Natural killer cell (primary cell): ENCODE measurements at regions not wholly inside any gene's neighbourhood (a gene's known extent, or its start where the extent isn't known, plus 50 kb on each side); places are given as distances from the start of the nearest gene placed in this dataset.

Source experiments
- ATAC-seq, 3 donors: fragments of 150-1000 bp in 2 of 3; fragments of 200-7000 bp in 1 of 3; cut with Tn5 transposase; 1 replicate in 1 of 3; 2 replicates in 2 of 3; pipeline ENCODE4 v1.10.0; 2021; ENCODE audit warnings: mild to moderate bottlenecking in 2 of 3, moderate library complexity in 2 of 3
- DNase-seq, 2 donors: peaks; one replicate each; pipeline versions ENCODE4 v3.0.0 to v3.0.0-alpha.2; 2013 to 2021; ENCODE audit warnings: mixed read lengths in 1 of 2
- H3K27ac ChIP-seq: one replicate; pipeline ENCODE4 v1.5.1; 2013; ENCODE audit warnings: mild to moderate bottlenecking, low read length
- H3K27me3 ChIP-seq: one replicate; pipeline ENCODE4 v1.6.1; 2013; ENCODE audit warnings: low read length; ENCODE audit not compliant: control insufficient read depth, insufficient read depth
- H3K36me3 ChIP-seq: one replicate; pipeline ENCODE4 v1.6.1; 2013; ENCODE audit warnings: low read length; ENCODE audit not compliant: control insufficient read depth, insufficient read depth
- H3K4me1 ChIP-seq: one replicate; pipeline ENCODE4 v1.6.1; 2013; ENCODE audit warnings: low read length; ENCODE audit not compliant: control insufficient read depth, insufficient read depth
- H3K4me3 ChIP-seq: one replicate; pipeline ENCODE4 v1.5.1; 2013; ENCODE audit warnings: low read length
- H3K9me3 ChIP-seq: one replicate; pipeline ENCODE4 v1.6.1; 2013; ENCODE audit warnings: low read length; ENCODE audit not compliant: control insufficient read depth, insufficient read depth
- H3K27ac Mint-ChIP-seq, 2 donors: one replicate each; pipeline ENCODE4 v1.8.0; 2022; ENCODE audit warnings: mild to moderate bottlenecking in 2 of 2, mixed read lengths in 2 of 2, moderate library complexity in 1 of 2
- H3K27me3 Mint-ChIP-seq, 2 donors: one replicate each; pipeline ENCODE4 v1.8.0; 2022; ENCODE audit warnings: low read depth in 2 of 2, mixed read lengths in 2 of 2
- H3K36me3 Mint-ChIP-seq: one replicate; pipeline ENCODE4 v1.8.0; 2022; ENCODE audit warnings: mixed read lengths
- H3K4me1 Mint-ChIP-seq, 2 donors: one replicate each; pipeline ENCODE4 v1.8.0; 2022; ENCODE audit warnings: mixed read lengths in 2 of 2
- H3K4me3 Mint-ChIP-seq: one replicate; pipeline ENCODE4 v1.8.0; 2022; ENCODE audit warnings: mild to moderate bottlenecking, moderate library complexity, mixed read lengths
- H3K9me3 Mint-ChIP-seq, 2 donors: one replicate each; pipeline ENCODE4 v1.8.0; 2022; ENCODE audit warnings: mixed read lengths in 2 of 2
- WGBS: methylation state at CpG from one replicate; pipeline ENCODE4 v1.1.7; 2013; ENCODE audit warnings: missing lambda C conversion rate; ENCODE audit not compliant: insufficient coverage; 5-methylcytosine and 5-hydroxymethylcytosine counted together
- intact Hi-C: fragments of 100-400 bp; cut with micrococcal nuclease; formaldehyde crosslinking; loops from one replicate; pipeline ENCODE4 v1.14.2; 2022
- TF ChIP-seq, protein P1 (sequence below): fragments of 200-600 bp; IDR thresholded peaks from one replicate; pipeline ENCODE4 v1.8.0; 2022; ENCODE audit warnings: antibody characterized with exemption

GRCh38 chr20:48335308-48336050 lies 492.3 kb downstream of the PREX1 start:
- Mint-ChIP-seq H3K4me1 (peaks cover 0 to 4% of the 10 kb centered on the region in 2 donors), H3K4me3 (no peak overlapping the region), H3K27me3 (peaks cover 8 to 39% of the 10 kb centered on the region in 2 donors), H3K36me3 (no peaks in the 10 kb centered on the region), H3K9me3 (no peaks in the 10 kb centered on the region), H3K27ac (no peak overlapping the region)
- Histone ChIP-seq H3K9me3 (no peaks in the 10 kb centered on the region), H3K4me1 (peaks cover 7% of the 10 kb centered on the region), H3K27ac (no peak overlapping the region), H3K4me3 (no peak overlapping the region), H3K27me3 (no peaks in the 10 kb centered on the region), H3K36me3 (no peaks in the 10 kb centered on the region)
- no peak for DNase-seq
- no peak for ATAC-seq
- TF ChIP-seq, protein P1, sequence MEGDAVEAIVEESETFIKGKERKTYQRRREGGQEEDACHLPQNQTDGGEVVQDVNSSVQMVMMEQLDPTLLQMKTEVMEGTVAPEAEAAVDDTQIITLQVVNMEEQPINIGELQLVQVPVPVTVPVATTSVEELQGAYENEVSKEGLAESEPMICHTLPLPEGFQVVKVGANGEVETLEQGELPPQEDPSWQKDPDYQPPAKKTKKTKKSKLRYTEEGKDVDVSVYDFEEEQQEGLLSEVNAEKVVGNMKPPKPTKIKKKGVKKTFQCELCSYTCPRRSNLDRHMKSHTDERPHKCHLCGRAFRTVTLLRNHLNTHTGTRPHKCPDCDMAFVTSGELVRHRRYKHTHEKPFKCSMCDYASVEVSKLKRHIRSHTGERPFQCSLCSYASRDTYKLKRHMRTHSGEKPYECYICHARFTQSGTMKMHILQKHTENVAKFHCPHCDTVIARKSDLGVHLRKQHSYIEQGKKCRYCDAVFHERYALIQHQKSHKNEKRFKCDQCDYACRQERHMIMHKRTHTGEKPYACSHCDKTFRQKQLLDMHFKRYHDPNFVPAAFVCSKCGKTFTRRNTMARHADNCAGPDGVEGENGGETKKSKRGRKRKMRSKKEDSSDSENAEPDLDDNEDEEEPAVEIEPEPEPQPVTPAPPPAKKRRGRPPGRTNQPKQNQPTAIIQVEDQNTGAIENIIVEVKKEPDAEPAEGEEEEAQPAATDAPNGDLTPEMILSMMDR, result no peak
- WGBS, result 97% methylated on average over 3 of the region's 3 CpGs
- intact Hi-C loops, result loop anchor here (10.0 kb wide), 1 partner anchor 611 kb away; no protein-coding TSS in a partner anchor

- no peak overlapping the region for H3K27ac Mint-ChIP-seq
Observed at GRCh38 chr20:48333707-48334106, 494.1 kb downstream of the PREX1 start.

GRCh38 chr20:48332555-48332954 lies 495.2 kb downstream of the PREX1 start:
- WGBS, result no CpG with 5 or more reads among the region's 3 CpGs
- H3K36me3 ChIP-seq, result no peaks in the 10 kb centered on the region
- ATAC-seq, result no peak
- Mint-ChIP-seq H3K4me3 (no peak overlapping the region), H3K27ac (no peak overlapping the region), H3K36me3 (no peaks in the 10 kb centered on the region), H3K9me3 (no peaks in the 10 kb centered on the region), H3K4me1 (no peaks in the 10 kb centered on the region), H3K27me3 (peaks cover 11 to 39% of the 10 kb centered on the region in 2 donors)
- no peak overlapping the region for H3K27ac ChIP-seq
- TF ChIP-seq, protein P1, result no peak
- H3K9me3 ChIP-seq, result no peaks in the 10 kb centered on the region
- no peaks in the 10 kb centered on the region for H3K4me1 ChIP-seq
- no peak for DNase-seq
- intact Hi-C loops, result loop anchor here (10.0 kb wide), 1 partner anchor 608 kb away; no protein-coding TSS in a partner anchor
- H3K27me3 ChIP-seq, result no peaks in the 10 kb centered on the region
- H3K4me3 ChIP-seq, result no peak overlapping the region

More at GRCh38 chr20:48333707-48334106, 494.1 kb downstream of the PREX1 start:
- no peak overlapping the region for H3K4me3 Mint-ChIP-seq
- Histone ChIP-seq H3K4me3 (no peak overlapping the region), H3K4me1 (no peaks in the 10 kb centered on the region), H3K36me3 (no peaks in the 10 kb centered on the region), H3K27ac (no peak overlapping the region), H3K27me3 (no peaks in the 10 kb centered on the region), H3K9me3 (no peaks in the 10 kb centered on the region)
- no peak for DNase-seq
- intact Hi-C loops, result loop anchor here (10.0 kb wide), 1 partner anchor 609 kb away; no protein-coding TSS in a partner anchor
- H3K36me3 Mint-ChIP-seq, result no peaks in the 10 kb centered on the region
- ATAC-seq, result no peak
- H3K27me3 Mint-ChIP-seq, result peaks cover 8 to 39% of the 10 kb centered on the region in 2 donors
- H3K4me1 Mint-ChIP-seq, result no peaks in the 10 kb centered on the region
- TF ChIP-seq, protein P1, result no peak
- H3K9me3 Mint-ChIP-seq, result no peaks in the 10 kb centered on the region
- 86% methylated on average over 4 of the region's 4 CpGs for WGBS
